ENCODE measurements at regions not wholly inside any gene's neighbourhood (a gene's known extent, or its start where the extent isn't known, plus 50 kb on each side); places are given as distances from the start of the nearest gene placed in this dataset.

GRCh38 chr22:27697888-27698287, 103.7 kb downstream of the MN1 start:
- no peak for DNase-seq (ENCODE audit: low read depth)
- TF ChIP-seq CTCF (conservative IDR thresholded peaks at IDR 0.05; ENCODE audit: control insufficient read depth, insufficient read depth, low read depth, low read length), result no peak
- H3K4me3 ChIP-seq (ENCODE audit: control insufficient read depth, low read depth, low read length), result no peak overlapping the region

Measured in fibroblast of mammary gland (primary cell).